ENCODE measurements at regions not wholly inside any gene's neighbourhood (a gene's known extent, or its start where the extent isn't known, plus 50 kb on each side); places are given as distances from the start of the nearest gene placed in this dataset.
A peak's percentile ranks its signal among the peaks of the same experiment; 100 is the strongest.
"Not testable (repeated sequence)": the region's sequence is repeated elsewhere in the genome, so short reads cannot be mapped to it uniquely, and the experiment has no call there.

GRCh38 chr13:65292488-65292901, 1937.6 kb downstream of the PCDH9 start:
- Histone ChIP-seq H3K9me3 (ENCODE audit: control insufficient read depth in 5 of 5, low read length in 5 of 5) (no peaks in the 10 kb centered on the region), H3K27me3 (ENCODE audit: control insufficient read depth in 5 of 5, insufficient read depth in 4 of 5, low read length in 5 of 5) (no peaks in the 10 kb centered on the region), H3K27ac (ENCODE audit: low read depth, low read length) (no peak overlapping the region)

GRCh38 chr13:65287405-65287804, 1942.7 kb downstream of the PCDH9 start:
- Histone ChIP-seq H3K4me1 (ENCODE audit: control insufficient read depth in 5 of 5, insufficient read depth in 5 of 5, low read length in 5 of 5) (no peaks in the 10 kb centered on the region), H3K9ac (ENCODE audit: low read length in 5 of 5) (no peak overlapping the region), H3K27ac (ENCODE audit: low read depth, low read length) (no peak overlapping the region), H3K9me3 (ENCODE audit: control insufficient read depth in 5 of 5, low read length in 5 of 5) (no peaks in the 10 kb centered on the region), H3K27me3 (ENCODE audit: control insufficient read depth in 5 of 5, insufficient read depth in 4 of 5, low read length in 5 of 5) (no peaks in the 10 kb centered on the region), H3K4me3 (ENCODE audit: low read depth in 1 of 5, low read length in 5 of 5) (no peak overlapping the region), H3K36me3 (ENCODE audit: control insufficient read depth in 5 of 5, insufficient read depth in 5 of 5, low read length in 5 of 5) (no peaks in the 10 kb centered on the region)

More at GRCh38 chr13:65292488-65292901, 1937.6 kb downstream of the PCDH9 start:
- H3K4me1 ChIP-seq (ENCODE audit: control insufficient read depth in 5 of 5, insufficient read depth in 5 of 5, low read length in 5 of 5): no peaks in the 10 kb centered on the region
- no peaks in the 10 kb centered on the region for H3K36me3 ChIP-seq (ENCODE audit: control insufficient read depth in 5 of 5, insufficient read depth in 5 of 5, low read length in 5 of 5)
- no peak overlapping the region for H3K4me3 ChIP-seq (ENCODE audit: low read depth in 1 of 5, low read length in 5 of 5)
- H3K9ac ChIP-seq (ENCODE audit: low read length in 5 of 5): no peak overlapping the region

GRCh38 chr13:65275838-65276630, 1954.1 kb downstream of the PCDH9 start:
- Histone ChIP-seq H3K4me1 (ENCODE audit: control insufficient read depth in 5 of 5, insufficient read depth in 5 of 5, low read length in 5 of 5) (no peaks in the 10 kb centered on the region), H3K9ac (ENCODE audit: low read length in 5 of 5) (no peak overlapping the region), H3K27ac (ENCODE audit: low read depth, low read length) (no peak overlapping the region), H3K4me3 (ENCODE audit: low read depth in 1 of 5, low read length in 5 of 5) (no peak overlapping the region), H3K9me3 (ENCODE audit: control insufficient read depth in 5 of 5, low read length in 5 of 5) (peaks cover 0 to 15% (median 12%) of the 10 kb centered on the region in 5 donors), H3K36me3 (ENCODE audit: control insufficient read depth in 5 of 5, insufficient read depth in 5 of 5, low read length in 5 of 5) (no peaks in the 10 kb centered on the region), H3K27me3 (ENCODE audit: control insufficient read depth in 5 of 5, insufficient read depth in 4 of 5, low read length in 5 of 5) (no peaks in the 10 kb centered on the region)

- no peak overlapping the region for H3K27ac ChIP-seq (ENCODE audit: low read depth, low read length)
- H3K9ac ChIP-seq (ENCODE audit: low read length in 5 of 5): no peak overlapping the region
- H3K9me3 ChIP-seq (ENCODE audit: control insufficient read depth in 5 of 5, low read length in 5 of 5): peaks cover 0 to 15% (median 12%) of the 10 kb centered on the region in 5 donors
- no peaks in the 10 kb centered on the region for H3K27me3 ChIP-seq (ENCODE audit: control insufficient read depth in 5 of 5, insufficient read depth in 4 of 5, low read length in 5 of 5)
- H3K4me1 ChIP-seq (ENCODE audit: control insufficient read depth in 5 of 5, insufficient read depth in 5 of 5, low read length in 5 of 5): no peaks in the 10 kb centered on the region
- no peaks in the 10 kb centered on the region for H3K36me3 ChIP-seq (ENCODE audit: control insufficient read depth in 5 of 5, insufficient read depth in 5 of 5, low read length in 5 of 5)
- H3K4me3 ChIP-seq (ENCODE audit: low read depth in 1 of 5, low read length in 5 of 5): no peak overlapping the region
Measured at GRCh38 chr13:65275108-65275507, 1955.0 kb downstream of the PCDH9 start.

- H3K27ac ChIP-seq (ENCODE audit: low read depth, low read length); H3K36me3 ChIP-seq (ENCODE audit: control insufficient read depth in 5 of 5, insufficient read depth in 5 of 5, low read length in 5 of 5); H3K4me3 ChIP-seq (ENCODE audit: low read depth in 1 of 5, low read length in 5 of 5); H3K4me1 ChIP-seq (ENCODE audit: control insufficient read depth in 5 of 5, insufficient read depth in 5 of 5, low read length in 5 of 5); H3K27me3 ChIP-seq (ENCODE audit: control insufficient read depth in 5 of 5, insufficient read depth in 4 of 5, low read length in 5 of 5); H3K9ac ChIP-seq (ENCODE audit: low read length in 5 of 5): not testable (repeated sequence)
- H3K9me3 ChIP-seq (ENCODE audit: control insufficient read depth in 5 of 5, low read length in 5 of 5): peaks cover 0 to 15% (median 12%) of the 10 kb centered on the region in 5 donors
Measured at GRCh38 chr13:65273811-65274420, 1956.2 kb downstream of the PCDH9 start.

GRCh38 chr13:65268009-65268408, 1962.1 kb downstream of the PCDH9 start:
- Histone ChIP-seq H3K27ac (ENCODE audit: low read depth, low read length) (no peak overlapping the region), H3K36me3 (ENCODE audit: control insufficient read depth in 5 of 5, insufficient read depth in 5 of 5, low read length in 5 of 5) (no peaks in the 10 kb centered on the region)

GRCh38 chr13:65265988-65266387, 1964.1 kb downstream of the PCDH9 start:
- H3K4me3 ChIP-seq (ENCODE audit: low read depth in 1 of 5, low read length in 5 of 5): no peak overlapping the region
- no peaks in the 10 kb centered on the region for H3K9me3 ChIP-seq (ENCODE audit: control insufficient read depth in 5 of 5, low read length in 5 of 5)
- no peak overlapping the region for H3K9ac ChIP-seq (ENCODE audit: low read length in 5 of 5)
- no peaks in the 10 kb centered on the region for H3K36me3 ChIP-seq (ENCODE audit: control insufficient read depth in 5 of 5, insufficient read depth in 5 of 5, low read length in 5 of 5)
- peaks cover 0 to 6% (median 2%) of the 10 kb centered on the region in 5 donors for H3K4me1 ChIP-seq (ENCODE audit: control insufficient read depth in 5 of 5, insufficient read depth in 5 of 5, low read length in 5 of 5)
- no peak overlapping the region for H3K27ac ChIP-seq (ENCODE audit: low read depth, low read length)
- H3K27me3 ChIP-seq (ENCODE audit: control insufficient read depth in 5 of 5, insufficient read depth in 4 of 5, low read length in 5 of 5): peaks cover 0 to 4% (median 0%) of the 10 kb centered on the region in 5 donors

More at GRCh38 chr13:65268009-65268408, 1962.1 kb downstream of the PCDH9 start:
- peaks cover 0 to 3% (median 0%) of the 10 kb centered on the region in 5 donors for H3K9me3 ChIP-seq (ENCODE audit: control insufficient read depth in 5 of 5, low read length in 5 of 5)
- H3K27me3 ChIP-seq (ENCODE audit: control insufficient read depth in 5 of 5, insufficient read depth in 4 of 5, low read length in 5 of 5): peaks cover 0 to 4% (median 0%) of the 10 kb centered on the region in 5 donors
- no peaks in the 10 kb centered on the region for H3K4me1 ChIP-seq (ENCODE audit: control insufficient read depth in 5 of 5, insufficient read depth in 5 of 5, low read length in 5 of 5)
- no peak overlapping the region for H3K4me3 ChIP-seq (ENCODE audit: low read depth in 1 of 5, low read length in 5 of 5)
- H3K9ac ChIP-seq (ENCODE audit: low read length in 5 of 5): no peak overlapping the region

- no peak overlapping the region for H3K27ac ChIP-seq (ENCODE audit: low read depth, low read length)
- no peak overlapping the region for H3K4me3 ChIP-seq (ENCODE audit: low read depth in 1 of 5, low read length in 5 of 5)
- no peaks in the 10 kb centered on the region for H3K36me3 ChIP-seq (ENCODE audit: control insufficient read depth in 5 of 5, insufficient read depth in 5 of 5, low read length in 5 of 5)
- H3K27me3 ChIP-seq (ENCODE audit: control insufficient read depth in 5 of 5, insufficient read depth in 4 of 5, low read length in 5 of 5): peaks cover 0 to 4% (median 0%) of the 10 kb centered on the region in 5 donors
- no peak overlapping the region for H3K9ac ChIP-seq (ENCODE audit: low read length in 5 of 5)
- no peaks in the 10 kb centered on the region for H3K9me3 ChIP-seq (ENCODE audit: control insufficient read depth in 5 of 5, low read length in 5 of 5)
- H3K4me1 ChIP-seq (ENCODE audit: control insufficient read depth in 5 of 5, insufficient read depth in 5 of 5, low read length in 5 of 5): peaks cover 0 to 7% (median 2%) of the 10 kb centered on the region in 5 donors
Measured at GRCh38 chr13:65264066-65264465, 1966.1 kb downstream of the PCDH9 start.

- Histone ChIP-seq H3K27ac (ENCODE audit: low read depth, low read length) (no peak overlapping the region), H3K4me1 (ENCODE audit: control insufficient read depth in 5 of 5, insufficient read depth in 5 of 5, low read length in 5 of 5) (peaks cover 0 to 7% (median 2%) of the 10 kb centered on the region in 5 donors), H3K4me3 (ENCODE audit: low read depth in 1 of 5, low read length in 5 of 5) (peak overlapping the region; percentile 16 to 53 (median 38)), H3K27me3 (ENCODE audit: control insufficient read depth in 5 of 5, insufficient read depth in 4 of 5, low read length in 5 of 5) (peaks cover 0 to 4% (median 0%) of the 10 kb centered on the region in 5 donors), H3K9ac (ENCODE audit: low read length in 5 of 5) (no peak overlapping the region), H3K9me3 (ENCODE audit: control insufficient read depth in 5 of 5, low read length in 5 of 5) (no peaks in the 10 kb centered on the region), H3K36me3 (ENCODE audit: control insufficient read depth in 5 of 5, insufficient read depth in 5 of 5, low read length in 5 of 5) (no peaks in the 10 kb centered on the region)
Measured at GRCh38 chr13:65260946-65261891, 1968.9 kb downstream of the PCDH9 start.
